ENCODE measurements at regions not wholly inside any gene's neighbourhood (a gene's known extent, or its start where the extent isn't known, plus 50 kb on each side); places are given as distances from the start of the nearest gene placed in this dataset.

- H3F3A ChIP-seq (ENCODE audit: control insufficient read depth, insufficient read depth): peaks cover 24% of the 10 kb centered on the region
- no peak for TF ChIP-seq EZH2phosphoT487 (IDR thresholded peaks at IDR 0.05; ENCODE audit: borderline replicate concordance, low read length)
- no peak for TF ChIP-seq CTCF (IDR thresholded peaks at IDR 0.05; ENCODE audit: low read depth, low read length, poor library complexity, severe bottlenecking)
- no peaks in the 10 kb centered on the region for H3K27me3 ChIP-seq (ENCODE audit: control insufficient read depth, low read length)
- H3K4me2 ChIP-seq (ENCODE audit: low read length): peak overlapping the region; percentile 55
- no peaks in the 10 kb centered on the region for H3K36me3 ChIP-seq (ENCODE audit: control insufficient read depth, low read length)
- no peaks in the 10 kb centered on the region for H4K20me1 ChIP-seq (ENCODE audit: control insufficient read depth, insufficient read depth, low read depth, low read length)
- peak overlapping the region; percentile 70 for H3K27ac ChIP-seq (ENCODE audit: low read depth, low read length)
- H3K4me3 ChIP-seq (ENCODE audit: low read length): peak overlapping the region; percentile 31
- H3K4me1 ChIP-seq (ENCODE audit: control insufficient read depth, low read length): peaks cover 75% of the 10 kb centered on the region
- H3K9me2 ChIP-seq (replicated peaks; ENCODE audit: control insufficient read depth, low read length): no peaks in the 10 kb centered on the region
- H3K9me3 ChIP-seq (ENCODE audit: control insufficient read depth, insufficient read depth, low read length): no peaks in the 10 kb centered on the region
- no peaks in the 10 kb centered on the region for H3K79me2 ChIP-seq (ENCODE audit: control insufficient read depth, low read length)
Observed at GRCh38 chr7:3151784-3152183, 108.1 kb upstream of the CARD11 start.

GRCh38 chr7:3152714-3153113 is 109.0 kb upstream of the CARD11 start:
- H4K20me1 ChIP-seq (ENCODE audit: control insufficient read depth, insufficient read depth, low read depth, low read length): no peaks in the 10 kb centered on the region
- H3K9me3 ChIP-seq (ENCODE audit: control insufficient read depth, insufficient read depth, low read length): no peaks in the 10 kb centered on the region
- H3K27ac ChIP-seq (ENCODE audit: low read depth, low read length): peak overlapping the region; percentile 70
- H3K79me2 ChIP-seq (ENCODE audit: control insufficient read depth, low read length): no peaks in the 10 kb centered on the region
- H3K4me3 ChIP-seq (ENCODE audit: low read length): peak overlapping the region; percentile 25
- H3K4me2 ChIP-seq (ENCODE audit: low read length): peak overlapping the region; percentile 57
- peaks cover 24% of the 10 kb centered on the region for H3F3A ChIP-seq (ENCODE audit: control insufficient read depth, insufficient read depth)
- H3K9me2 ChIP-seq (replicated peaks; ENCODE audit: control insufficient read depth, low read length): no peaks in the 10 kb centered on the region
- TF ChIP-seq EZH2phosphoT487 (IDR thresholded peaks at IDR 0.05; ENCODE audit: borderline replicate concordance, low read length) (no peak), CTCF (IDR thresholded peaks at IDR 0.05; ENCODE audit: low read depth, low read length, poor library complexity, severe bottlenecking) (no peak)
- no peaks in the 10 kb centered on the region for H3K36me3 ChIP-seq (ENCODE audit: control insufficient read depth, low read length)
- H3K4me1 ChIP-seq (ENCODE audit: control insufficient read depth, low read length): peaks cover 77% of the 10 kb centered on the region
- 0 out of 2 replicates have a peak, but pooled peaks cover 4% of the 10 kb centered on the region for H3K27me3 ChIP-seq (ENCODE audit: control insufficient read depth, low read length)

GRCh38 chr7:3153118-3153517 is 109.5 kb upstream of the CARD11 start:
- 0 out of 2 replicates have a peak, but pooled peaks cover 4% of the 10 kb centered on the region for H3K27me3 ChIP-seq (ENCODE audit: control insufficient read depth, low read length)
- H3K27ac ChIP-seq (ENCODE audit: low read depth, low read length): peak overlapping the region; percentile 70
- peaks cover 24% of the 10 kb centered on the region for H3F3A ChIP-seq (ENCODE audit: control insufficient read depth, insufficient read depth)
- H3K4me3 ChIP-seq (ENCODE audit: low read length): peak overlapping the region; percentile 26
- H4K20me1 ChIP-seq (ENCODE audit: control insufficient read depth, insufficient read depth, low read depth, low read length): no peaks in the 10 kb centered on the region
- H3K36me3 ChIP-seq (ENCODE audit: control insufficient read depth, low read length): no peaks in the 10 kb centered on the region
- H3K9me3 ChIP-seq (ENCODE audit: control insufficient read depth, insufficient read depth, low read length): no peaks in the 10 kb centered on the region
- peaks cover 73% of the 10 kb centered on the region for H3K4me1 ChIP-seq (ENCODE audit: control insufficient read depth, low read length)
- H3K4me2 ChIP-seq (ENCODE audit: low read length): peak overlapping the region; percentile 57
- no peaks in the 10 kb centered on the region for H3K9me2 ChIP-seq (replicated peaks; ENCODE audit: control insufficient read depth, low read length)
- TF ChIP-seq EZH2phosphoT487 (IDR thresholded peaks at IDR 0.05; ENCODE audit: borderline replicate concordance, low read length) (no peak), CTCF (IDR thresholded peaks at IDR 0.05; ENCODE audit: low read depth, low read length, poor library complexity, severe bottlenecking) (no peak)
- no peaks in the 10 kb centered on the region for H3K79me2 ChIP-seq (ENCODE audit: control insufficient read depth, low read length)
